Endothelial cell of hepatic sinusoid (primary cell): ENCODE measurements at regions not wholly inside any gene's neighbourhood (a gene's known extent, or its start where the extent isn't known, plus 50 kb on each side); places are given as distances from the start of the nearest gene placed in this dataset.

Experiments used
- in situ Hi-C: cut with HindIII; loops from 2 replicates; pipeline ENCODE4 v1.10.0; 2017; ENCODE audit warnings: low sequenced_read_pairs

- in situ Hi-C loops: no loop called here
Measured at GRCh38 chr5:57862942-57863341, 380.3 kb upstream of the ACTBL2 start.

- in situ Hi-C loops: no loop called here
Measured at GRCh38 chr5:57862471-57862911, 379.9 kb upstream of the ACTBL2 start.

GRCh38 chr5:57859626-57860025 is 377.0 kb upstream of the ACTBL2 start:
- in situ Hi-C loops: no loop called here

GRCh38 chr5:57858905-57859304 is 376.3 kb upstream of the ACTBL2 start:
- in situ Hi-C loops: no loop called here

- in situ Hi-C loops: no loop called here
Measured at GRCh38 chr5:57857696-57858095, 375.1 kb upstream of the ACTBL2 start.

- in situ Hi-C loops: no loop called here
Measured at GRCh38 chr5:57855831-57856230, 373.2 kb upstream of the ACTBL2 start.

- in situ Hi-C loops: no loop called here
Measured at GRCh38 chr5:57853929-57854697, 371.5 kb upstream of the ACTBL2 start.

GRCh38 chr5:57850109-57850508 is 367.5 kb upstream of the ACTBL2 start:
- in situ Hi-C loops: no loop called here

- in situ Hi-C loops: no loop called here
Measured at GRCh38 chr5:57845025-57845424, 362.4 kb upstream of the ACTBL2 start.

- in situ Hi-C loops: no loop called here
Measured at GRCh38 chr5:57844410-57844809, 361.8 kb upstream of the ACTBL2 start.

GRCh38 chr5:57843059-57843367 is 360.4 kb upstream of the ACTBL2 start:
- in situ Hi-C loops: no loop called here

- in situ Hi-C loops: no loop called here
Measured at GRCh38 chr5:57842364-57843058, 359.9 kb upstream of the ACTBL2 start.

- in situ Hi-C loops: no loop called here
Measured at GRCh38 chr5:57841676-57842363, 359.2 kb upstream of the ACTBL2 start.

GRCh38 chr5:57839437-57840079 is 356.9 kb upstream of the ACTBL2 start:
- in situ Hi-C loops: no loop called here

- in situ Hi-C loops: no loop called here
Measured at GRCh38 chr5:57839025-57839424, 356.4 kb upstream of the ACTBL2 start.

GRCh38 chr5:57836921-57837320 is 354.3 kb upstream of the ACTBL2 start:
- in situ Hi-C loops: no loop called here

- in situ Hi-C loops: no loop called here
Measured at GRCh38 chr5:57836331-57836730, 353.7 kb upstream of the ACTBL2 start.

- in situ Hi-C loops: no loop called here
Measured at GRCh38 chr5:57834829-57835608, 352.4 kb upstream of the ACTBL2 start.

GRCh38 chr5:57833489-57833888 is 350.9 kb upstream of the ACTBL2 start:
- in situ Hi-C loops: no loop called here

GRCh38 chr5:57832875-57833274 is 350.3 kb upstream of the ACTBL2 start:
- in situ Hi-C loops: no loop called here

- in situ Hi-C loops: no loop called here
Measured at GRCh38 chr5:57831932-57832331, 349.3 kb upstream of the ACTBL2 start.
